GM19035 (cell line): ENCODE measurements at regions not wholly inside any gene's neighbourhood (a gene's known extent, or its start where the extent isn't known, plus 50 kb on each side); places are given as distances from the start of the nearest gene placed in this dataset.
"Not testable (repeated sequence)": the region's sequence is repeated elsewhere in the genome, so short reads cannot be mapped to it uniquely, and the experiment has no call there.

Source experiments
- ATAC-seq: cut with Tn5 transposase; IDR thresholded peaks from one replicate; pipeline ENCODE4 v1.9.1; 2021; ENCODE audit not compliant: unreplicated experiment

DNA sequence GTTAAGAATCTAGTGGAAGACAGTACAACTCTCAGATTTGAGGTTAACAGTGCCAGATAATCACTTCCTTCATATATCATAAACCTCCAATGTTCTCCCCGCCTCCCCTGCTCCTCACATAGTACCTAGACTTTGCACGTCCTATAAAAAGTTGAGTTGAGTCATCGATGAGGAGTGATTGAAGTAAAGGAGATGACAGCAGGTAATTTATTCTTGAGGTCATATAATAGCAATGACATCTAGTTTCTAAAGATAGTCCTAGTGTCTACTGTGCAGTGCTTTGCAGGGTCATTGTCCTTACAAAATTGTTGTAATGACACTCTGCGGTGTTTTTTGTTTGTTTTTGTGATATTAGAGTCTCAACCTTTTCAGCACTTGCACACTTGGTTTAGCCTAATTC is 510.5 kb upstream of the LRFN5 start:
- ATAC-seq, result no peak

DNA sequence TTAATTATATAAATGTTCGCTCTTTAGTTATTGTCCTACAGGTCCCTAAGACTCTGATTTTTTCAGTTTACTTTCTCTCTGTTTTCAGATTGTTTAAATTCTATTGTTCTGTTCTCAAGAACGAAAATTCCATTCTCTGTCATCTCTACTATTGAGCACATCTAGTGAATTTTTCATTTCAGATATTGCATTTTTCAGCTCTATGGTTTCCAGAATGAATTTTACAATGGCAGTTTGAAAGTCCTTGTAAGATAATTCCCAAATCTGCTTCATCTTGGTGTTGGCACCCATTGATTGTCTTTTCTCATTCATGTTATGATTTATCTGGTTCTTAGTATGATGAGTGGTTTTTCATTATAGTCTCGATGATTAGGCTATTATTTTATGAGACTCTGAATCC is 519.6 kb upstream of the LRFN5 start:
- no peak for ATAC-seq

DNA sequence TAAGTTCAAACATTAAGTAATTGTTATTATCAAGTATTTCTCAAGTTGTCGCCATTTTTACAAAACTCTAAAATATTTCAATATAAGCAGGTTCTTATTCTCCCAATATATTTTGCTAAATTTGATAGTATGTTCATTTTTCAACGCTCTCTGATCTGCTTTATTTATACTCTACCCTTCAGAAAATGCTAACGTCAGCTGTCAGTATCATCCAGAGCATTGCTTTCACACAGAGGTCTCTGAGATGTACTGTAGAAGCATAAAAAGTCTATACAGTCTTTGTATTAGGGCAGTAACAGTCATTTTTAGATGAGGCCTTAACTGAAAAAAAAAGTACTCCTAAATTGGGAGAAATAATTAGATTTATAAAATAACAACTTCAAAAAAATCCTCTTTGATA is 533.1 kb upstream of the LRFN5 start:
- no peak for ATAC-seq

DNA sequence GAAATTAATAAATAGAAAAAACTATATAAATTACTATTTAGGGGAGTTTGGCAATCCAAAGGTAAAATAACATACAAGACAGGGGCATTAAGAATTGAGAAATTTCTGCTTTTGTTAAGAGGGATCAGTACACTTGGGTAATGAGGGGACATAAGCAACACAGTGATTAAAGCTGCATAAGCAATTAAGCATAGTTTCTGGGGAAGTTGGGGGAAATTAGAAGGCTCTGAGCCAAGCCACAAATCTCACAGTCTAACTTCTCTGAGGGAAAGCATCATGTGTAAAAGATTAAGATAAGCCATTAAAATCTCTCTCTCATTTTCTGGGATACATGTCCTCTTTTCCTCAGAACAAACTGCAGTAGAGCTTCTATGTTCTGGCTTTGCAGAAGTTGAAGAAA is 533.9 kb upstream of the LRFN5 start:
- no peak for ATAC-seq

DNA sequence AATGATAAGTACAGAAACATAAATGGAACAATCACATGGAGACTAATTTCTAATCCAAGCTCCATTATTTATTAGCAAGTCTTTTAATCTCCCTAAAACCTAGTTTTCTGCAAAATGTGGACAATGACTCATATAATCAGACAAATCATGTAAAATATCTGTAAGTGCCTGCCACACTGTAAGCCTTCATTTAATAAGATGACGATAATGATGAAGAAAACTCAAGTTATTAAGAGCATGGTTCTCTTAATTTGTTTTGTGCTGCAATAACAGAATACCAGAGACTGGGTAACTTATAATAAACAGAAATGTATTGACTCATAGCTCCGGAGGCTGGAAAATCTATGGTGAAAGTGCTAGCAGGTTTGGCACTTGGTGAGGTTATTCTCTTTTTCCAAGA is 535.3 kb upstream of the LRFN5 start:
- no peak for ATAC-seq

DNA sequence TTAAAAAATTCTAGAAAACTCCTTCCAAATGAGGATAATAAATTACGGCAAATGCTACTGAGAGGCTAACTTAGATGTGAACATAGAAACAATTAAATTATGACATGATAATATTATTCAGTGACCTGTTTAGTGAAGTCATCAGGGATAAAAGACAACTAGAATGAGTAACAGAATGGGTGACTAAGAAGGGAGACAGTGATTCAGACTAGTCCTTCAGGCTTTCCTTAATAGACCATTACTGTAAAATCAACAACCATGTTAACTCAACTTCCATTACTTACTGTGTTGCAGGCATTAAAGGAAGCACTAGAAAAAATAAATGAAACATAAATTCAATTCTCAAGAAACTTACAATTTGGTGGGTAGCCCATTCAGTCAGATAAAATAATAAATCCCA is 543.9 kb upstream of the LRFN5 start:
- ATAC-seq, result no peak

DNA sequence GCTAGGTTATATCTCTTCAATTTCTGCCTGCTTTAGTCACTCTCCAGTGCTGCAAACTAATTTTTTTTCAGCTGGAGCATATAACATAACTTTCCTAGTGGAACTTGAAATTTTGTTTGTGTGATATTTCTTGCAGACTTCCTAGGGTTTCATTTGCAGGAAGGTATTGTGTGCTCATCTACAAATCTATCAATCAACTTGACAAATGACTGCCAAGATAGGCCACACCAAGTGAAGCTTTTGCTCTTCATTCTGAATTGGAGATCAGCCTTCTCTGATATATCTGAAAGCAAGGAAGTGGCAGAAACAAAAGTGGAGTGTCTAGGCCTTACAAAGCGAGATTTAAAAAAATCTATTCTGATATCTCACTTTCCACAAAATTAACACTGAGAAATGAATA is 551.1 kb upstream of the LRFN5 start:
- no peak for ATAC-seq

DNA sequence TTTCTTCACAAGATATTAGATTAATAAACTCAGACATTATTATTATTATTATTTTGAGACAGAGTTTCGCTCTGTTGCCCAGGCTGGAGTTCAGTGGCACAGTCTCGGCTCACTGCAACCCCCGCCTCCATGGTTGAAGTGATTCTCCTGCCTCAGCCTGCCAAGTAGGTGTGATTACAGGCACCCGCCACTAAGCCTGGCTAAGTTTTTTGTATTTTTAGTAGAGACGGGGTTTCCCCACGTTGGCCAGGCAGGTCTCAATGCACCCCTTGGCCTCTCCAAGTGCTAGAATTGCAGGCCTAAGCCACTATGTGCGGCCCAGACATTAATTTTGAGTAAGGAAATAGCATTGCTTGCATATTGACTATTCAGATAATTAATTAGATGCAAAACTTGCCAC is 554.9 kb upstream of the LRFN5 start:
- no peak for ATAC-seq

DNA sequence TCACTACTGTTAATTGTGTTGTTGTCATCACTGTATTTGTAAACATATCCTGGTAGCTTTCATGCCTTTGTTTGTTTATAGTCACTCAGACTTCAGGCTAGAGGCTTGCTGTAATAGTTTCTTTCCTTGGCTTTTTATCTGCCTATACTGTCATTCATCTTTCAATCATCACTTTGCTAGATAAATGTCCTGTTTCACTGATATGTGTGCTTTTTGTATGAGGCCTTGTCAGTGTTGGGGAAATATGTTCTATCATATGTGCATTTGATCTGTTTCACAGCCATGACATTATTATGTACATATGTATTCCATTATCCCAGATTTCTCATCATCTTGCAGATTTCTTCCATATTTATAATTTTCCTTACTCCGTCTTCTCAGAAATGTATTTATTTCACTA is 558.9 kb upstream of the LRFN5 start:
- ATAC-seq, result no peak

DNA sequence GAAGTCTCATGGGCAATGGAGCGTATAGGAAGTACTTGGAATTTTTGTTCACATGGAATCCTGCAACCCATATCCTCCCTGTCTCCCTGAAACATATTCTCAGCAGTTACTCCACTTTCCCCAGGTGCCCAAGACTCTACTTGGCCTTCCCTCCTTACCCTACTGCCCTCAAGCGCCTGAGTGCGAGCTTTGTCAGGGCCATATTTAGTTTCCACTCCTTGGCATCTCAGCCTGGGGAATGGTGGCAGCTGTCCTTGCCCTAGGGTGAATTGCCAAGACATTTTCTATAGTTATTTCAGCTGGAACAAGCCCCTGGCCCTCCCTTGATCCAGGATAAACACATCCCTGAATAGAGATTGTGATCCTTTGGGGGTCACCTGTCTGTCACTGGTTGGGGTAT is 569.3 kb upstream of the LRFN5 start:
- no peak for ATAC-seq

DNA sequence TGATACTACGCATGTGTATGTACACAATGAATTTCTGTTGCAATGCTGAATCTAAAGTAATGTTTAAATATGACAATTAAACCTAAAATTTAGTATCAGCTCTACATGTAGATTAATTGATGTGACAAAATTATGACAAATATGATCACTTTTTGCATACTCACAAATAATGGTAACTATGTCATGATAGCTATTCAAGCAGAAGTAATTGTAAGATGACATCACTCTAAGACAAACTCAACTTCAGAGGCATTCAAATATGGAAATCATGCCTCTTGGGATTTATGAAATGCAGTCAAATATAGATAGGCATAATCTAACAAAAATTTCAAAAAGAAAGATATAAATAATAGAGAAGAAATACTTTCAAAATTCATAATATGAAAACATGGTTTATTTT is 571.7 kb upstream of the LRFN5 start:
- ATAC-seq, result no peak

DNA sequence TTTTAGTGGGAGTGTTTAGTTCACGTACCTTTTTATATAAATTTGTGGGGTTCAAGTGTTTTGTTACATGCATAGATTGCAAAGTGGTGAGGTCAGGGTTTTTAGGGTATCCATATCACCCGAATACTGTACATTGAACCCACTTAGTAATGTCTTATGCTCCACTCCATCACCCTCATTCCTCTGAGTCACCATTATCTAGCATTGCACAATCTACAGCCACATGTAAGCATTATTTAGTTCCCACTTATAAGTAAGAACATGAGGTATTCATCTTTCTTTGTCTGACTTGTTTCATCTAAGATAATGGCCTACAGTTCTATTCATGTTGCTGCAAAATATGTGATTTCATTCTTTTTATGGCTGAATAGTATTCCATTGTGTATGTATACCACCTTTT is 583.7 kb upstream of the LRFN5 start:
- no peak for ATAC-seq

DNA sequence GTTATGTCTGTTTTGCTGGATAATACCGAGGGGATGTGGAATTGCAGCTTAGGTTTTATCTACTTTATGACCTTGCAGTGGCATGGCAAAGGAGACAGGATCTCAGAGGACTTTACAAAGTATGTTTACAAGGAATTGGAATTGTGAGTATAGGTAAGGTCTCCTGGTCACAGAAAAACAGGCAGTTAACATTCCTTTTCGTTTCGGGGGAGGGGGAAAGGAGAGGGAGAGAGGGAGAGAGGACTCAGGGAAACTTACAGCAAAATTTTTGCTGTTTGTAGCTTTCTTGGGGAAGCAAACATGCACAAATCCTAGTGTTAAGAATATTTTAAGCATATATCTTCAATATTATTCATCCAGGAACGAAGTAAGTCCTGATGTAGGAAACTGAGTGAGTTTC is 590.5 kb upstream of the LRFN5 start:
- no peak for ATAC-seq

DNA sequence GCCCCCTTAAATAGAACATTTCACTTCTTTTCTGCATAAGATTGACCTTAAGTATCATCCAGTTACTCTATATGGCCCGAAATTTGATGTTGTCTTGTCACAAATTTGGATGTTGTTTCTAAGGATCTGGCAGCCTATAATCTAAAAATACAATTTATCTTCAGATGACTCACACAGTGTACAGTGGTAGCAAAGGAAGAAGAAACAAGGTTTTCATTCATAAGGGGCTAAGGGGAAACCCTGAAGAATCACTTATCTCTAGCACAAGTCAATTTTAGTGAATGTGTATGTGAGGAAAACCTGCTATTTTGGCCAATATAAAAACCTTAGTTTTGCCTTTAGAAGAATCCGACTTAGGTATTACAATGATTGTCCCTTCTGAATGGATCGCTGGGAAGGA is 606.3 kb upstream of the LRFN5 start:
- no peak for ATAC-seq

DNA sequence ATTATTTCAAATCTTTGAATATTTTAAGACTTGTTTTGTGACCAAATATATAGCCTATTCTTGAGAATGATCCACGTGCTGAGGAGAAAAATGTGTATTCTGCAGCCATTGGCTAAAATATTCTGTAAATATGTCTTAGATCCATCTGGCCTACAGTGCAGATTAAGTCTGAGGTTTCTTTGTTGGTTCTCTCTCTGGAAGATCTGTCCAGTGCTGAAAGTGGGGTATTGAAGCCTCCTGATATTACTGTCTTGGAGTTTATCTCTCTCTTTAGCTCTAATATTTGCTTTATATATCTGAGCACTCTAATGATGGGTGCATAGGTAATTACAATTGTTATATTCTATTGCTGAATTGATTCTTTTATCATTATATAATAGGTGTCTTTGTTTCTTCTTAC is 617.4 kb upstream of the LRFN5 start:
- no peak for ATAC-seq

DNA sequence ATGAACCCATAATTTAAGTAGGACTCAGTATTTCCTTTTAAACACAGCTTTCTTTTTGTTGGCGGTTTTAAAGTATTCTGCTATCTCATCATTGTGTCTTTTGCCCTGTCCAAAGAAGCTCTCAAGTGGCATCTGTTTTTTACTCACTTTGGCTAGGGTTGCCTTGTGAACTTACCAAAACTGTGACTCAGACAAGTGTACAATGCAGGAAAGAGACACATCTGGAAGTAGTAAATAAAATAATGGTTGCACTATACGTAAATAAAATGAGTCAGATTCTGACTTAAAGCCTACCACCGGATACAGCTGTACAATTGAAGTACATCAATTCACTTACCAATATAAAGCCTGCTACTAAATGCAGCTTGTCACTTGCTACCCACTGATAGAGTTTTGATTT is 619.2 kb upstream of the LRFN5 start:
- no peak for ATAC-seq

DNA sequence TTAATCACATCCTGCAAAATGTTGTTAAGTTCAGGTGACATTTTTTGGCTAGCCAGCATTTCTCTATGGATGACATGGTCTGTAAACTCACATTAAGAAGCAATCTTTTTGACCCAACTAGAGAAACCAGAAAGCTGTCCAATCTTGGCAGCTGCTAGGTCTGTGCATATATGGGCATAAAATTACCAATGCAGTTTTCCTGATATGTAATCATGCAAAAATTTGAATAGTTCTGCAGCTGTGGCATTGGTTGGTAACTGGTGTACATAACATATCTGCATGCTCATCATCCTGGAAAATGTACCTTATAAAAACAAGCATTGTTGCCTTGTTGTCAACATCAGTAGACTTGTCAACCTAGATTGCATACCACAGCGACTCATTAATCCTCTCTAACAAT is 620.0 kb upstream of the LRFN5 start:
- no peak for ATAC-seq

DNA sequence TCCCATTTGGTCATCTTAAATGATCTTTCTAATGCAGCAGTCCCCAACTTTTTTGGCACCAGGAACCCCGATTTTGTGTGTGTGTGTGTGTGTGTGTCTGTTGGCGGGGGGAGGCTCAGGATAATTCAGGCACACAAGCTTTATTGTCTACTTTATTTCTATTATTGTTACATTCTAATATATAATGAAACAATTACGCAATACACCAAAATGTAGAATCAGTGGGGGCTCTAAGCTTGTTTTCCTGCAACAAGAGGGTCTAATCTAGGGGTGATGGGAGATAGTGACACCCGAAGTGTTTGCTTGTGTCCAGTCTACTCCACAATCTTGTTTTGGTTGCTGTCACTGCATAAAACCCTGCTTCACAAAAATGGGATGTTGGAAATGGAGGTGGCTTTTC is 621.1 kb upstream of the LRFN5 start:
- ATAC-seq, result no peak

DNA sequence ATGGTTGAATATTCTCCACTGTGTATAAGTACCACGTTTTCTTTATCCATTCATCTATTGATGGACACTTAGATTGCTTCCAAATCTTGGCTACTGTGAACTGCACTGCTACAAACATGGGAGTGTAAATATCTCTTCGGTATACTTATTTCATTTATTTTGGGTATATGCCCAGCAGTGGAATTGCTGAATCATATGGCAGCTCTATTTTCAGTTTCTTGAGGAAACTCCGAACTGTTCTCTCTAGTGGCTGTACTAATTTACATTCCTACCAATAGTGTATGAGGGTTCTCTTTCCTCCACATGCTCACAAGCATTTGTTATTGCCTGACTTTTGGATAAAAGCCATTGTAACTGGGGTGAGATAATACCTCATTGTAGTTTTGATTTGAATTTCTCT is 623.1 kb upstream of the LRFN5 start:
- ATAC-seq, result no peak

DNA sequence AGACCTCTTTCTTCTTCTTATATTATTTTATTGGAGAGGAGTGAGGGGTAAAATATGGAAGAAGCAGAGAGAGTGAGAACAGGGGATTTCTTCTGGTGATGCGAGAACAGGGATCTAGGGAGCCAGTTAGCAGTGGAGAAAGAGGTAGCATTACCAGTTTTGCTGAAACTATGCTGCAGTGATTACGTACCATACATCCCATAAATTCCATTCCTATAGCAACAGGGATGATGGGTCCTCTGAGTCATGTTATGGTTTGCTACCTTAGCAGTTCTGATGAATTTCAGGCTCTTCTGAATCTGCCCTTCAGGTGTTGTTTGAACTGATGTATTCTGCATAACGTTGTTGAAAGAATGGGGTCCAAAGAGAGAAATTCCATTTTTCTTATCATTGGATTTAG is 625.4 kb upstream of the LRFN5 start:
- no peak for ATAC-seq

DNA sequence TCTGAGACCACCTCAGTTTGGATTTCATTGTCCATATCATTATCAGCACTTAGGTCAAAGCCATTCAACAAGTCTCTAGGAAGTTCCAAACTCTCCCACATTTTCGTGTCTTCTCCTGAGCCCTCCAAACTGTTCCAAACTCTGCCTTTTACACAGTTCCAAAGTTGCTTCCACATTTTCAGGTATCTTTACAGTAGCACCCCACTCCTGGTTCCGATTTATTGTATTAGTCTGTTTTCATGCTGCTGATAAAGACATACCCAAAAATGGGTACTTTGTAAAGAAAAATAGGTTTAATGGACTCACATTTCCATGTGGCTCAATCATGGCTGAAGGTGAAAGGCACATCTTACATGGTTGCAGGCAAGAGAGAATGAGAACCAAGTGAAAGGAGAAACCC is 646.4 kb upstream of the LRFN5 start:
- not testable (repeated sequence) for ATAC-seq

DNA sequence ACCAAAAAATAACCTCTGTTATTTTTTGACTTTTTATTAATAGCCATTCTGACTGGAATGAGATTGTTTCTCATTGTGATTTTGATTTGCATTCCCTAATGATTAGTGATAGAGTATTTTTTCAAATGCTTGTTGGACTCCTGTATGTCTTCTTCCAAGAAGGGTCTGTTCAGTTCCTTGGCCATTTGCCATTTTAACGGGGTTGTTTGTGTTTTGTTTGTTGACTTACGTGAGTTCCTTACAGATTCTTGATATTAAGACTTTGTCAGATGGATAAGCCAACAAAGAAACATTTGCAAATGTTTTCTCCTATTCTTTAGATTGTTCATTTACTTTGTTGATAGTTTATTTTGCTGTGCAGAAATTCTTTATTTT is 651.6 kb upstream of the LRFN5 start:
- no peak for ATAC-seq

DNA sequence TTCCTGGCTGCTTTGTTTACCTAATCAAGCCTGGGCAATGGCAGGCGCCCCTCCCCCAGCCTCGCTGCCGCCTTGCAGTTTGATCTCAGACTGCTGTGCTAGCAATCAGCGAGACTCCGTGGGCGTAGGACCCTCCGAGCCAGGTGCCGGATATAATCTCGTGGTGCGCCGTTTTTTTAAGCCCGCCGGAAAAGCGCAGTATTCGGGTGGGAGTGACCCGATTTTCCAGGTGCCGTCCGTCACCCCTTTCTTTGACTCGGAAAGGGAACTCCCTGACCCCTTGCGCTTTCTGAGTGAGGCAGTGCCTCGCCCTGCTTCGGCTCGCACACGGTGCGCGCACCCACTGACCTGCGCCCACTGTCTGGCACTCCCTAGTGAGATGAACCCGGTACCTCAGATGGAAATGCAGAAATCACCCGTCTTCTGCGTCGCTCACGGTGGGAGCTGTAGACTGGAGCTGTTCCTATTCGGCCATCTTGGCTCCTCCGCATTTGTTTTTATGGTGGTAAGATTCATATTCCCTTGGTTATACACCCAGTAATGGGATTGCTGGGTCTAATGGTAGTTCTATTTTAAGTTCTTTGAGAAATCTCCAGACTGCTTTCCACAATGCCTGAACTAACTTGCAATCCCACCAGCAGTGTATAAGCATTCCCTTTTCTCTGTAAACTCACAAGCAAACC is 652.1 kb upstream of the LRFN5 start:
- ATAC-seq, result not testable (repeated sequence)

DNA sequence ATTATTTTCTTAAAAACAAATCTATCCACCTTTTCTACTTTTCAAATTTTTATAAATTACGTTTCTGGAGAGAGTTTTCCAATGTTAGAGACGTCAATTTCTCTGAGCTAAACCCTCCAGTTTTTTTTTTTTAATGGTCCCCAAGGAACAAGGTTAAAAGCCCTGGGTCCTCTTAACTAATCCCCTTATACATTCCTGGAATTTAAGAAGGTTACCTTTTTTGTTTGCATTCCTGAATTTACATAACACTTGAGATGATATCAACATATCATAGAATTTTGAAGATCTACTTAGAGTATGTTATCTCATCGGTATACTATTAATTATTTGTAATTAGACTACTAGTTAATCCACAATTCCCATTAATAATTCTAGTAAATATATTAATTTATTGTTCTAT is 662.2 kb upstream of the LRFN5 start:
- no peak for ATAC-seq
